ENCODE measurements at regions not wholly inside any gene's neighbourhood (a gene's known extent, or its start where the extent isn't known, plus 50 kb on each side); places are given as distances from the start of the nearest gene placed in this dataset.

GRCh38 chr7:155205368-155206317, 92.0 kb upstream of the INSIG1 start:
- no peak for TF ChIP-seq ZNF274 (IDR thresholded peaks at IDR 0.05; ENCODE audit: low read depth, low read length)
- no peak for TF ChIP-seq YY1 (IDR thresholded peaks at IDR 0.05; ENCODE audit: insufficient read depth, insufficient read length)
